NK-92 treated with Interleukin-12 subunit alpha and Interleukin-12 subunit beta, amount 100 ng/mL, for 24 hours (cell line): ENCODE measurements at regions not wholly inside any gene's neighbourhood (a gene's known extent, or its start where the extent isn't known, plus 50 kb on each side); places are given as distances from the start of the nearest gene placed in this dataset.
"Not testable (repeated sequence)": the region's sequence is repeated elsewhere in the genome, so short reads cannot be mapped to it uniquely, and the experiment has no call there.

Source experiments
- DNase-seq: peaks from one replicate; lab custom pipeline; 2025; lab: John Stamatoyannopoulos, UW

- DNase-seq, result no peak
Measured at GRCh38 chr2:195570329-195570728, 86.7 kb upstream of the SLC39A10 start.

DNA sequence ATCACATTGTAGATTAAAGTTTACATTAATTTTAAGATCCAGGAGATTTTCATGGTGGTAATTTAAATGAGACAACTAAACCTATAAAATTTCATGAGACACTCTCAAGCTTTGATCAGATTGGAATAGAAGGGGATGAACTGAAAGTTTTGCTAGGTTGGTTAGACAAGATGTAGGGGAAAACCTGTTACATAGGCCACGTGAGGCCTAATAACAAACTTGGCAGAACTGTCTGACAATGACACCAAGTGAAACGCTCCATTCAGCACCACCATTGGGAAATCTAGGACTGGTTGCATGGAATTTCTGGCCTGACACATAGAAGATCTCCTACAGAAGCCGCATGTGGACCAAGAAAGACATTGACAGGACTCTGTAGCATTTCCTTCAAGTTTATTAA lies 87.8 kb upstream of the SLC39A10 start:
- DNase-seq, result no peak

GRCh38 chr2:195564625-195565135 lies 92.3 kb upstream of the SLC39A10 start:
- not testable (repeated sequence) for DNase-seq

- DNase-seq, result no peak
Measured at GRCh38 chr2:195563857-195564512, 93.0 kb upstream of the SLC39A10 start.

DNA sequence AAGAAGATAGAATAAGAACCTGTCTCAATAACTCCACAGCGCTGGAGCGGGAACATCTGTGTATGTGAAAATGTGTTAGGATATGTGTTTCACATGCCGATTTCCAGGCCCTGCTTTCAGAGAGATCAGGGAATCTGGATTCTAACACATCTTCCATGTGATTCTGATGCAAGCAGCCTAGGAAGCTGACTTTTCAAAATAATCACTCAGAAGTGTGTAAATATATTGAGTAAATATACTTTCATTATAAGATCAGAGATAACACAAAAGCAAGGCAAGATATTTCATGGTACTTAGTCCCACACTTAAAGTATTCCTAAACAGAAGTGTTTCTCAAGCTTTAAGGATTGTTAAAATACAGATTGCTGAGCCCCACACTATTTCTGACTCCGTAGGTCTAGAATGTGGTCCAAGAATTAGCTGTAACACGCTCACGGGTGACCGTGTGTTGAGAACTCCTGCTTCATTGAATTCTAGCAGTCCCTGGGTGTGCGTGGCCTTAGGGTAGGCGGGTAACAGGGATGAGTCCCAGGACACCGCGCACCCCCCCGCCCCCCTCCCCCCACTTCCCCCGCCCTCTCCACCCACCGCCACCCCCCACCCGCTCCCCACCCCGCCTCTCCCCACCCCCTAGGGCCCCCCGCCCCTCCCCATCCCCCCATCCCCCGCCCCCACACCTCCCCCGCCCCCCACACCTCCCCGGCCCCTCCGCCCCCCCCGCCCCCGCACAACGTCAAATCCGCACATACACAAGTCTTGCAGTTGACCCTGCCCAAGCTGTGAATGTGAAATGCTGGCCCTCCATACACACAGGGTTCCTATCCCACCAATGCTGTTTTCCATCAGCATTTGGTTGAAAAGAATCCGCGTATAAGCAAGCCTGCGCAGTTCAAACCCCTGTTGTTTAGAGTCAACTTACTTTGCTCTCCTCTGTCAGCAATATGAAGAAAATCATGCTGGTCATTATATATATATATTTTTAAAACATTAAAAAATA lies 94.2 kb upstream of the SLC39A10 start:
- no peak for DNase-seq

DNA sequence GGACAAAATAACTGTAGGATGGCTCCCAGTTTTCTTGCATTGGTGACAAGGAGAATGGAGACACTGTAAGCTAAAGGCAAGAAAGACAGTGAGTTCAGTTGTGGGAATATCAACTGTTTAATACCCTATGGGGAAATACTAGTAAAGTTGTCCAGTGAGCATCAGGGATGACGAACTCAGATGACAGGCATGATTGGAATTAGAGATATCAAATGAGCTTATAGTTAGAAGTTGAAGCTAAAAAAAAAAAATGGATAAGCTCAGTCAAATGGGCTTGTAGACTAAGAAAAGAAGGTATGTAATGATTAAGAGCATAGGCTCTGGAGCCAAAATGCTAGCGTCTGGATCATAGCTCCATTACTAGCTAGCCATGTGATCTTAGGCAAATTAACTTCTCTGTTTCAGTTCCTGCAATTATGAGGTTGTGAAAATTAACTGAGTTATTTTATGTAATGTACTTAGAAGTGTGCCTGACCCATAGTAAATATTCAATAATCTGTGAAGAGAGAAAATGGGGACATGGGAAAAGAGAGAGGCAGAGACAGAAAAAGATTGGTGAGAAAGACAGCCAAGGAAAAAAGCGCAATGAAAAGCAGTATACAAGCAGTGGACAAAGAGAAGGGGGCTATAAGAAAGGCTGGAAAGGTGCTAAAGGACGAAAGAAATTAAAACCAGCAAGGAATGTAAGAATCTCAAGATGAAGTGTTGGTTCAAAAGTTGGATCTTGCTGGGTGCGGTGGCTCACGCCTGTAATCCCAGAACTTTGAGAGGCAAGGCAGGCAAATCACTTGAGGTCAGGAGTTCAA lies 95.7 kb upstream of the SLC39A10 start:
- DNase-seq, result no peak

DNA sequence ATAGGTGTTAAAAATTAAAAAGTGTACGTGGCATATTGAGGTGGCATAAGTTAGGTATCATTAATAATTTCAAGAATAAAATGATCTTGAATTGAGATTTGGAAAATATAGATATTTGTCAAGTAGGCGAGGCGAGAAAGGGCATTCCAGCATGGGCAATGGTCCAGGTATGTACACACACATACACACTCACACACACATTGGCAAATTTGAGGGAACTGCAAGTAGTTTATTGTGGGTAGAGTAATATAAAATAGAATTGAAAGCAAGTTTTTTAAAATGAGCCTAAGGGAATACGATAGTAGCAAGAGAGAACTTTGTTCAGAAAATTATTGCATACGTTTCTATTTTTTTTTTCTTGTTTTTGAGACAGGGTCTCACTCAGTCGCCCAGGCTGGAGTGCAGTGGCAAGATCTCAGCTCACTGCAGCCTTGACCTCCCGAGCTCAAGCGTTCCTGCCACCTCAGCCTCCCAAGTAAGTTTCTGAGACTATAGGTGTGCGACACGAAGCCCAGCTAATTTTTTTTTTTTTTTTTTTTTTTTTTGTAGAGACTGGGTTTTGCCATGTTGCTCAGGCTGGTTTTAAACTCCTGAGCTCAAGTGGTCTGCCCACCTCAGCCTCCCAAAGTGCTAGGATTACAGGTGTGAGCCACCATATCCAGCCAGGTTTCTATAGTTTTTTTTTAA lies 96.7 kb upstream of the SLC39A10 start:
- DNase-seq, result no peak

- peak; percentile 67 for DNase-seq
Measured at GRCh38 chr2:195559431-195559914, 97.6 kb upstream of the SLC39A10 start.

DNA sequence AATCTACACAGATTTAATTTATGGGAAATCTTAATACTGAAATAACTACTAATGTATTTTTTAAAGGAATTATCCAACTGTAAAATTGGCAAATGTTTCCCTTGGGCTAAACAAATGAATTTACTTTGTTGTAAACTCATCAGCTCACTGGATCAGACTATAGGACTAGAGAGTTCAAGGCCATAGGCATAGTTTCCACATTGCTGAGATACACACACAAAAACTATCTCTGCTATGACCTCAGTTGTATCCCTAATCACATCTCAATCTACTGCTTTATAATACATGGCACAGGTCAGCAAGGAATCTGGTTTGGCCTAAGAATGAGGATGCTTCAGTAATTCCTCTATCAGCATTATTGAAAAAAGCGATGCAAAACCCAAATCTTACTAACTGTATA lies 101.1 kb upstream of the SLC39A10 start:
- no peak for DNase-seq

DNA sequence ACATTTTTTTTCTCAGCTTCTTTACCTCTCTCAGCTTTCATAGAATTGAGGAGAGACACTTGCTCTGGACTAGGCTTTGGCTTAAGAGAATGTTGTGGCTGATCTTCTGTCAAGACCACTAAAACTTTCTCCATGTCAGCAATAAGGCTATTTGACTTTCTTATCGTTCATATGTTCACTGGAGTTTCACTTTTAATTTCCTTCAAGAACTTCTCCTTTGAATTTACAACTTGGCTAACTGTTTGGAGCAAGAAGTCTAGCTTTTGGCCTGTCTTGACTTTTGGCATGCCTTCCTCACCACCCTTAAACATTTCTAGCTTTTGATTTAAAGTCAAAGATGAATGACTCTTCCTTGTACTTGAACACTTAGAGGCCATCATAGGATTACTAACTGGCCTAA lies 104.4 kb upstream of the SLC39A10 start:
- no peak for DNase-seq

DNA sequence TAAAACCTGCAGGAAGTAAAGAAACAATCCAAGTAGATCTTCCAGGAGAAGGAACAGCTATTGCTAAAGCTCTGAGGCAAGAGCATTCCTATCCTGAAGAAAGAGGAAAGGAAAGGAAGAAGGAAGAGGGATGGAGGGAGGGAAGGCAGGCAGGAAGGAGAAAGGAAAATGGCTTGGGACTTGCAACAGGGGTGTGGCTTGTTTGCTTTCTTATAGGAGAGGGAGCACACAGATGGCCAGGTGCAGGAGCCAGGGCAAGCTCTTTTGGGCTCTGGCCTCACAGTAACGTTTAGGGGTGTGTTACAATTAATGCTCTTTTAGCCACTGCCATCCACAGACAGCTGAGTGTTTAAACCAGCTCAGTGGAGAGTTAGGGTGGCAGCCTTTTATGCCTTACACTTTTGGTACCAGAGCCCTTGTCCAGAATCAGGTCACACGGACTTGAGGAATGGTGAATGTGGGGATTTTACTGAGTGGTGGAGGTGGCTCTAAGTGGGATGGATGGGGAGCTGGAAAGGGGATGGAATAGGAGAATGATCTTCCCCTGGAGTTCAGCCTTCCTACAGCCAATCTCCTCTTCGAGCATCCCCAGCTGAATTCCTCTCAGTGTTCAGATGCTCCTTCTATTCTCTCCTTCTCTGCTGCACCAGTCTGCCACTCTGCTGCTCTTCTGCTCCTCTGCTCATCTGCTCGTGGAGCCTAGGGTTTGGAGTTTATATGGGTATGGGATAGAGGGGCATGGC lies 108.7 kb upstream of the SLC39A10 start:
- DNase-seq, result no peak

GRCh38 chr2:195547268-195547840 lies 109.7 kb upstream of the SLC39A10 start:
- DNase-seq, result not testable (repeated sequence)

DNA sequence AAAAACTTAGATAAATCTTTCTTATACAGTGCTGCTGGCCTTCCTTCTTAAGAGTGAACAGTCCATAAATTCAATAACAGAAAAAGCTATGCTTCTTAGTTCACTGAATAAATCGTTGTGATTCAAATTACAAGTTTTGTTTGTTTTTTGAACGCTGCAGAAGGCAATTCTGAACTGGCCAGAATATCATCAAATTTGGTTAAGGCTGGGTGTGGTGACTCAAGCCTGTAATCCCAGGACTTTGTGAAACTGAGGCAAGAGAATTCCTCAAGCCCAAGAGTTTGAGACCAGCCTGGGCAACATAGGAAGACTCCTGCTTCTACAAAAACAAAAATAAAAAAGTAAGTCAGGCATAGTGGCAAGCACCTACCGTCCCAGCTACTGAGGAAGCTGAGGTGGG lies 111.2 kb upstream of the SLC39A10 start:
- no peak for DNase-seq

DNA sequence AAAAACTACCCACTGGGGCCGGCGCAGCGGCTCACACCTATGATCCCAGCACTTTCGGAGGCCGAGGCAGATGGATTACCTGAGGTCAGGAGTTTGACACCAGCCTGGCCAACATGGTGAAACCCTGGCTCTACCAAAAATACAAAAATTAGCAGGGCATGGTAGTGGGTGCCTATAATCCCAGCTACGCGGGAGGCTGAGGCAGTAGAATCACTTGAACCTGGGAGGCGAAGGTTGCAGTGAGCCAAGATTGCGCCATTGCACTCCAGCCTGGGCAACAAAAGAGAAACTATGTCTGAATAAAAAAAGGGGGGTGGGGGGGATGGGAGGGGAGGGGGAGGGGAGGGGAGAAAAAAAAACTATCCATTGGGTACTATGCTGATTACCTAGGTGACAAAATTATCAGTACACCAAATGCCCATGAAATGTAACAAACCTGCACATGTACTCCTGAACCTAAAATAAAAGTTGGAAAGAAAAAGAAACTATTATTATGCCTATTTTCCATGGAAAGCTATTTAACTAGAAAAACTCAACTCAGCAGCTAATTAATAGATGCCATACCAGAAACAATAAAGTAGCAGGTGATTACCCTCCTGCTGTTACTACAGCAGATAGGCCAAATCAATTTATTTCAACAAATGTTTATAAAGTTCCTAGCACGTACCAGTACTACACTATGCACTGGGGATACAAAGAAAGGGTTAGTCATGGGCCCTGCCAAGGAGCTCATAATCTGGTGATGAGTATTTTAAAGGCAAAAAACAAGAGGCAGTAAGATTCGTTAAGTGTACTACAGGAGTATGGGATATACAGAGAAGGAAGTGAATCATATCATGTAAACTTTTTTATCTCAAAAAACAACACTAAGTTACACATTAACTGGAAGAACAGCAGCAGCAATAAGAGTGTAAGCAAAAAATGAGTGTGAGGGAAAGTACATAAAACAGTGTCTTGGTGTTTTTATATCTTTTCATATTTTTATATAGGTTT lies 112.8 kb upstream of the SLC39A10 start:
- no peak for DNase-seq

GRCh38 chr2:195543063-195543462 lies 114.0 kb upstream of the SLC39A10 start:
- DNase-seq, result no peak

GRCh38 chr2:195542067-195542466 lies 115.0 kb upstream of the SLC39A10 start:
- DNase-seq, result no peak

DNA sequence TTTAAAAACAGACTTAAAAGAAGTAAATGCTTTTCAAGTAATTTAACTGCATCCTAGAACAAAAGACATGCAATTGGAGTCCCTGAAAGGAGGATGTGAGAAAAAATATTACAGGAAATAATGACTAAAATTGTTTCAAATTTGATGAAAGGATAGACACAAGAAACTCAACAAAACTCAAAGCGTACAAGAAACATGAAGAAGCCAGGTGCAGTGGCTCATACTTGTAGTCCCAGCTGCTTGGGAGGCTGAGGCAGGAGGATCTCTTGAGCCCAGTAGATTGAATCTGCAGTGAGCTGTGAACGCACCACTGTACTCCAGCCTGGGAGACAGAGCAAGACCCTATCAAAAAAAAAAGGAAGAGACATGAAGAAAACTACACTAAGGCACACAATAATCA lies 118.1 kb upstream of the SLC39A10 start:
- no peak for DNase-seq

- no peak for DNase-seq
Measured at GRCh38 chr2:195537811-195538210, 119.2 kb upstream of the SLC39A10 start.

GRCh38 chr2:195536906-195537305 lies 120.1 kb upstream of the SLC39A10 start:
- DNase-seq, result no peak
